Ectodermal cell (in vitro differentiated cells): ENCODE measurements at regions not wholly inside any gene's neighbourhood (a gene's known extent, or its start where the extent isn't known, plus 50 kb on each side); places are given as distances from the start of the nearest gene placed in this dataset.

Experiments used
- H3K27ac ChIP-seq: 2 replicates; pipeline ENCODE4 v1.7.0; 2013; ENCODE audit warnings: mild to moderate bottlenecking, low read depth, low read length; ENCODE audit not compliant: insufficient read depth, poor library complexity, severe bottlenecking
- H3K27me3 ChIP-seq: 2 replicates; pipeline ENCODE4 v1.7.0; 2013; ENCODE audit warnings: mild to moderate bottlenecking, low read length; ENCODE audit not compliant: insufficient read depth, control insufficient read depth, poor library complexity, severe bottlenecking
- H3K36me3 ChIP-seq: one replicate; pipeline ENCODE4 v1.7.0; 2013; ENCODE audit warnings: low read length; ENCODE audit not compliant: control insufficient read depth, insufficient read depth
- H3K4me1 ChIP-seq: one replicate; pipeline ENCODE4 v1.7.0; 2013; ENCODE audit warnings: low read length; ENCODE audit not compliant: control insufficient read depth, insufficient read depth
- H3K4me3 ChIP-seq: 2 replicates; pipeline ENCODE4 v1.7.0; 2013; ENCODE audit warnings: low read depth, low read length, control low read depth; ENCODE audit not compliant: insufficient read depth
- H3K9me3 ChIP-seq: 2 replicates; pipeline ENCODE4 v1.7.0; 2013; ENCODE audit warnings: mild to moderate bottlenecking, low read length, moderate library complexity; ENCODE audit not compliant: control insufficient read depth
- WGBS, 2 experiments: methylation state at CpG; one replicate each; pipeline ENCODE4 v1.1.7; 2013; ENCODE audit warnings: missing lambda C conversion rate in 2 of 2; 5-methylcytosine and 5-hydroxymethylcytosine counted together

GRCh38 chr2:223522796-223523195 is 79.4 kb downstream of the SCG2 start:
- no peaks in the 10 kb centered on the region for H3K27me3 ChIP-seq
- H3K4me3 ChIP-seq: no peak overlapping the region
- 91% methylated on average over 2 of the region's 2 CpGs for WGBS, 2 experiments
- H3K36me3 ChIP-seq: no peaks in the 10 kb centered on the region
- no peaks in the 10 kb centered on the region for H3K4me1 ChIP-seq
- no peaks in the 10 kb centered on the region for H3K9me3 ChIP-seq
- no peak overlapping the region for H3K27ac ChIP-seq

- no peaks in the 10 kb centered on the region for H3K36me3 ChIP-seq
- no peak overlapping the region for H3K27ac ChIP-seq
- H3K4me3 ChIP-seq: no peak overlapping the region
- no peaks in the 10 kb centered on the region for H3K27me3 ChIP-seq
- no peaks in the 10 kb centered on the region for H3K9me3 ChIP-seq
- 96 to 98% methylated on average over 4 of the region's 4 CpGs for WGBS, 2 experiments
- no peaks in the 10 kb centered on the region for H3K4me1 ChIP-seq
Measured at GRCh38 chr2:223523551-223524001, 78.6 kb downstream of the SCG2 start.

GRCh38 chr2:223524066-223524465 is 78.1 kb downstream of the SCG2 start:
- Histone ChIP-seq H3K36me3 (no peaks in the 10 kb centered on the region), H3K27ac (no peak overlapping the region), H3K4me1 (no peaks in the 10 kb centered on the region), H3K27me3 (no peaks in the 10 kb centered on the region), H3K4me3 (no peak overlapping the region), H3K9me3 (no peaks in the 10 kb centered on the region)
- WGBS, 2 experiments: 100% methylated on average over 1 of the region's 1 CpG; no CpG with 5 or more reads in 1 of the 2 experiments

- no peaks in the 10 kb centered on the region for H3K36me3 ChIP-seq
- H3K4me3 ChIP-seq: no peak overlapping the region
- H3K27me3 ChIP-seq: no peaks in the 10 kb centered on the region
- H3K9me3 ChIP-seq: no peaks in the 10 kb centered on the region
- no peaks in the 10 kb centered on the region for H3K4me1 ChIP-seq
- H3K27ac ChIP-seq: no peak overlapping the region
Measured at GRCh38 chr2:223526106-223526505, 76.1 kb downstream of the SCG2 start.

GRCh38 chr2:223528036-223528435 is 74.1 kb downstream of the SCG2 start:
- no peaks in the 10 kb centered on the region for H3K36me3 ChIP-seq
- no peak overlapping the region for H3K4me3 ChIP-seq
- H3K27me3 ChIP-seq: no peaks in the 10 kb centered on the region
- no peak overlapping the region for H3K27ac ChIP-seq
- 95 to 100% methylated on average over 5 of the region's 5 CpGs for WGBS, 2 experiments
- no peaks in the 10 kb centered on the region for H3K4me1 ChIP-seq
- no peaks in the 10 kb centered on the region for H3K9me3 ChIP-seq

- H3K27me3 ChIP-seq: no peaks in the 10 kb centered on the region
- H3K4me1 ChIP-seq: no peaks in the 10 kb centered on the region
- H3K27ac ChIP-seq: no peak overlapping the region
- WGBS, 2 experiments: 90 to 93% methylated on average over 3 of the region's 3 CpGs
- H3K9me3 ChIP-seq: no peaks in the 10 kb centered on the region
- H3K36me3 ChIP-seq: no peaks in the 10 kb centered on the region
- no peak overlapping the region for H3K4me3 ChIP-seq
Measured at GRCh38 chr2:223529696-223530095, 72.5 kb downstream of the SCG2 start.

GRCh38 chr2:223530811-223531210 is 71.3 kb downstream of the SCG2 start:
- Histone ChIP-seq H3K4me1 (no peaks in the 10 kb centered on the region), H3K27ac (no peak overlapping the region), H3K36me3 (no peaks in the 10 kb centered on the region), H3K9me3 (no peaks in the 10 kb centered on the region), H3K27me3 (no peaks in the 10 kb centered on the region), H3K4me3 (no peak overlapping the region)
- WGBS, 2 experiments: 91 to 92% methylated on average over 4 of the region's 4 CpGs

GRCh38 chr2:223532161-223532560 is 70.0 kb downstream of the SCG2 start:
- no peaks in the 10 kb centered on the region for H3K9me3 ChIP-seq
- H3K36me3 ChIP-seq: no peaks in the 10 kb centered on the region
- no peaks in the 10 kb centered on the region for H3K27me3 ChIP-seq
- H3K27ac ChIP-seq: no peak overlapping the region
- WGBS, 2 experiments: 90 to 95% methylated on average over 2 of the region's 2 CpGs
- no peak overlapping the region for H3K4me3 ChIP-seq
- no peaks in the 10 kb centered on the region for H3K4me1 ChIP-seq

GRCh38 chr2:223532712-223533111 is 69.4 kb downstream of the SCG2 start:
- H3K4me1 ChIP-seq: peaks cover under 1% of the 10 kb centered on the region
- H3K27ac ChIP-seq: no peak overlapping the region
- H3K4me3 ChIP-seq: no peak overlapping the region
- no peaks in the 10 kb centered on the region for H3K36me3 ChIP-seq
- H3K9me3 ChIP-seq: no peaks in the 10 kb centered on the region
- WGBS, 2 experiments: 86 to 94% methylated on average over 1 of the region's 1 CpG
- H3K27me3 ChIP-seq: no peaks in the 10 kb centered on the region

- Histone ChIP-seq H3K4me1 (peaks cover 4% of the 10 kb centered on the region), H3K4me3 (no peak overlapping the region), H3K27me3 (no peaks in the 10 kb centered on the region), H3K9me3 (no peaks in the 10 kb centered on the region), H3K27ac (no peak overlapping the region), H3K36me3 (no peaks in the 10 kb centered on the region)
- WGBS, 2 experiments: 89 to 93% methylated on average over 2 of the region's 2 CpGs
Measured at GRCh38 chr2:223536546-223536945, 65.6 kb downstream of the SCG2 start.

GRCh38 chr2:223537115-223537514 is 65.0 kb downstream of the SCG2 start:
- Histone ChIP-seq H3K36me3 (no peaks in the 10 kb centered on the region), H3K27ac (no peak overlapping the region), H3K4me1 (peaks cover 4% of the 10 kb centered on the region), H3K27me3 (no peaks in the 10 kb centered on the region), H3K9me3 (no peaks in the 10 kb centered on the region), H3K4me3 (no peak overlapping the region)
- WGBS, 2 experiments: 89 to 100% methylated on average over 1 of the region's 1 CpG
